ENCODE measurements at regions not wholly inside any gene's neighbourhood (a gene's known extent, or its start where the extent isn't known, plus 50 kb on each side); places are given as distances from the start of the nearest gene placed in this dataset.

GRCh38 chr4:86482306-86483172 is 111.6 kb upstream of the PTPN13 start:
- DNase-seq (ENCODE audit: low spot score in 2 of 2) = no peak
- no peaks in the 10 kb centered on the region for H3K27me3 ChIP-seq
- no peaks in the 10 kb centered on the region for H3K4me1 ChIP-seq
- WGBS = 34% methylated on average over 5 of the region's 5 CpGs
- no peaks in the 10 kb centered on the region for H3K36me3 ChIP-seq
- no peaks in the 10 kb centered on the region for H3K9me3 ChIP-seq
- TF ChIP-seq POLR2AphosphoS5 (IDR thresholded peaks at IDR 0.05) (no peak), POLR2A (IDR thresholded peaks at IDR 0.05) (no peak), CTCF (IDR thresholded peaks at IDR 0.05) (no peak), EP300 (IDR thresholded peaks at IDR 0.05) (no peak)
- no peak overlapping the region for H3K4me3 ChIP-seq
- H3K27ac ChIP-seq = no peak overlapping the region

DNA sequence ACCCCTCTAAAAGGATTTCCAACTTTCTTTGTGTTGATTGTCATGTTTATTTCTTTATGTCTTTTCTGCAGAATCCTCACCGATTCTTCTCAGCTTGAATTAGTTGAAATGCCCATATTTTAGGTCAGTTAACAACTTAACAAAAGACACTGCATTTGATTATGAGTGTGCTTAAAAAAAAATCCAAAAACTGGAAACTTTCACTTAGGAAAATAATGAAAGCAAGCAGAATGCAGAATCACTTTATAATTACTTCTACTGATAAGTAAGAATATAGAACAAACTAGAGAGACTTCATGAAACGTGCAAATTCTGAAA is 111.0 kb upstream of the PTPN13 start:
- H3K9me3 ChIP-seq = no peaks in the 10 kb centered on the region
- WGBS = 45% methylated on average over 2 of the region's 2 CpGs
- H3K27ac ChIP-seq = no peak overlapping the region
- DNase-seq (ENCODE audit: low spot score in 2 of 2) = no peak
- no peak for TF ChIP-seq EP300 (IDR thresholded peaks at IDR 0.05)
- H3K4me1 ChIP-seq = no peaks in the 10 kb centered on the region
- H3K36me3 ChIP-seq = no peaks in the 10 kb centered on the region
- H3K4me3 ChIP-seq = no peak overlapping the region
- H3K27me3 ChIP-seq = no peaks in the 10 kb centered on the region

- TF ChIP-seq CTCF (IDR thresholded peaks at IDR 0.05) = no peak
- no peak for TF ChIP-seq POLR2AphosphoS5 (IDR thresholded peaks at IDR 0.05)
- no peak for TF ChIP-seq EP300 (IDR thresholded peaks at IDR 0.05)
- no peak for TF ChIP-seq POLR2A (IDR thresholded peaks at IDR 0.05)
- H3K27me3 ChIP-seq = no peaks in the 10 kb centered on the region
- no peaks in the 10 kb centered on the region for H3K4me1 ChIP-seq
- H3K36me3 ChIP-seq = no peaks in the 10 kb centered on the region
- H3K9me3 ChIP-seq = no peaks in the 10 kb centered on the region
- no peak overlapping the region for H3K4me3 ChIP-seq
- no peak for DNase-seq (ENCODE audit: low spot score in 2 of 2)
- WGBS = 72% methylated on average over 2 of the region's 2 CpGs
- H3K27ac ChIP-seq = no peak overlapping the region
These were observed 110.3 kb upstream of the PTPN13 start for GRCh38 chr4:86483773-86484172.

GRCh38 chr4:86484241-86484640 is 109.9 kb upstream of the PTPN13 start:
- no peaks in the 10 kb centered on the region for H3K9me3 ChIP-seq
- no peak overlapping the region for H3K27ac ChIP-seq
- no peaks in the 10 kb centered on the region for H3K4me1 ChIP-seq
- no peaks in the 10 kb centered on the region for H3K27me3 ChIP-seq
- WGBS = 85% methylated on average over 3 of the region's 3 CpGs
- no peaks in the 10 kb centered on the region for H3K36me3 ChIP-seq
- DNase-seq (ENCODE audit: low spot score in 2 of 2) = no peak
- H3K4me3 ChIP-seq = no peak overlapping the region
- TF ChIP-seq CTCF (IDR thresholded peaks at IDR 0.05) (no peak), POLR2AphosphoS5 (IDR thresholded peaks at IDR 0.05) (no peak), EP300 (IDR thresholded peaks at IDR 0.05) (no peak), POLR2A (IDR thresholded peaks at IDR 0.05) (no peak)

GRCh38 chr4:86487738-86488348 is 106.3 kb upstream of the PTPN13 start:
- H3K9me3 ChIP-seq = no peaks in the 10 kb centered on the region
- no peaks in the 10 kb centered on the region for H3K27me3 ChIP-seq
- H3K27ac ChIP-seq = no peak overlapping the region
- H3K4me1 ChIP-seq = no peaks in the 10 kb centered on the region
- WGBS = 88% methylated on average over 3 of the region's 3 CpGs
- no peak for DNase-seq (ENCODE audit: low spot score in 2 of 2)
- no peaks in the 10 kb centered on the region for H3K36me3 ChIP-seq
- TF ChIP-seq CTCF (IDR thresholded peaks at IDR 0.05) = no peak
- no peak for TF ChIP-seq EP300 (IDR thresholded peaks at IDR 0.05)
- no peak for TF ChIP-seq POLR2AphosphoS5 (IDR thresholded peaks at IDR 0.05)
- no peak for TF ChIP-seq POLR2A (IDR thresholded peaks at IDR 0.05)
- no peak overlapping the region for H3K4me3 ChIP-seq

Data from suprapubic skin (tissue), 4 donors.